Immature natural killer cell (primary cell): ENCODE measurements at regions not wholly inside any gene's neighbourhood (a gene's known extent, or its start where the extent isn't known, plus 50 kb on each side); places are given as distances from the start of the nearest gene placed in this dataset.
A peak's percentile ranks its signal among the peaks of the same experiment; 100 is the strongest.

ENCODE experiments used
- DNase-seq, 3 donors: peaks; one replicate each; pipeline ENCODE4 v3.0.0; 2022; ENCODE audit warnings: mixed read lengths in 1 of 3
- H3K27ac Mint-ChIP-seq, 6 donors: one replicate each; pipeline ENCODE4 v1.8.0; 2020; ENCODE audit warnings: mixed read lengths in 6 of 6, mild to moderate bottlenecking in 5 of 6, inconsistent platforms in 4 of 6, moderate library complexity in 3 of 6
- H3K27me3 Mint-ChIP-seq, 3 donors: one replicate each; pipeline ENCODE4 v1.8.0; 2020 to 2021; ENCODE audit warnings: low read depth in 3 of 3, mild to moderate bottlenecking in 3 of 3, mixed read lengths in 3 of 3, moderate library complexity in 3 of 3, inconsistent platforms in 1 of 3
- H3K36me3 Mint-ChIP-seq, 3 donors: one replicate each; pipeline ENCODE4 v1.8.0; 2020; ENCODE audit warnings: mixed read lengths in 3 of 3, inconsistent platforms in 2 of 3, mild to moderate bottlenecking in 2 of 3
- H3K4me1 Mint-ChIP-seq, 2 donors: one replicate each; pipeline ENCODE4 v1.8.0; 2020; ENCODE audit warnings: inconsistent platforms in 2 of 2, mild to moderate bottlenecking in 2 of 2, mixed read lengths in 2 of 2, moderate library complexity in 1 of 2
- H3K4me3 Mint-ChIP-seq, 5 donors: one replicate each; pipeline ENCODE4 v1.8.0; 2020; ENCODE audit warnings: mild to moderate bottlenecking in 5 of 5, mixed read lengths in 5 of 5, inconsistent platforms in 3 of 5, moderate library complexity in 3 of 5
- H3K9me3 Mint-ChIP-seq, 6 donors: one replicate each; pipeline ENCODE4 v1.8.0; 2020; ENCODE audit warnings: mild to moderate bottlenecking in 6 of 6, mixed read lengths in 6 of 6, inconsistent platforms in 4 of 6, moderate library complexity in 3 of 6

DNA sequence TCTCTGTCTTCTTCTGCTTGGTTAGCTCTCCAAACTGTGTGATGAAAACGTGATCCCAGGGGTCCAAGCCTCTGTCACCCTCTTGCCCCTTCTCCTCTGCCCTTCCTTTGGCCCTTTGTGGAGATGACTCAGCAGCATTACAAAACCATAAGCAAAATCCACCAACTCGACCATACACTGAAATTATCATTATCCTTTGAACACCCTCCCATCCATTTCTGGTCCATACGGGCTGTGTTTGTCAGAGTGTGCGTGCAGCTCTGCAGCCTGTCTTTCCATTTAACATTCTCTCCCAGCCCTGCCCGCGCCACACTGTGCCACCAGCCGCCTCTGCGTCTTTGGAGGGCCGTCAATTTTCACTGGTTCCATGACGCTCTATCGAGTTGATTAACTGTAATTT, 69.2 kb downstream of the SLC25A47 start:
- H3K4me1 Mint-ChIP-seq = peaks cover 61 to 71% of the 10 kb centered on the region in 2 donors
- H3K36me3 Mint-ChIP-seq = peaks cover 18 to 20% (median 20%) of the 10 kb centered on the region in 3 donors
- peaks cover 3 to 9% (median 9%) of the 10 kb centered on the region in 3 donors for H3K27me3 Mint-ChIP-seq
- no peaks in the 10 kb centered on the region for H3K9me3 Mint-ChIP-seq
- no peak for DNase-seq
- peak overlapping the region in 2 of 5 donors; percentile 19 to 56 for H3K4me3 Mint-ChIP-seq
- peak overlapping the region in 3 of 6 donors; percentile 10 to 85 (median 55) for H3K27ac Mint-ChIP-seq

DNA sequence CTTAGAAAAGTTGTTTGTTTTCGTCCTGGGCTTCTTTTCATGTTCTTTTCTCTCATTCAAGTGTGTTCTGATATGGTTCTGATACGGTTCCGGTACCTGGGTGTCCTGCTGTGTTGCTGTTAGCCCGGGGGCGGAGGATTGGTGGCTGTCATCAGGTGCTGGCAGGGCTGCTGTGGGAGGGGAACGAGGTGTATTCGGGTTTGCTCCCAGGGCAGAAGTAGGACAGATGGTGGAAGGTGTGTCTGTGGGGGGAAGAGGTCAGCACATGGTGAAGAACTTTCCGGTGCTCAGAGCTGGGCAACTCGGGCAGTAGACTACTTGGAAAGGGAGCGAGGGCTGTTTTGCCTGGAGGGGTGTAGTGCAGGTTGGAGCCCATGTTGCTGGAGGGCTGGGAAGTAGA, 70.2 kb downstream of the SLC25A47 start:
- H3K27me3 Mint-ChIP-seq = peaks cover 3 to 9% (median 6%) of the 10 kb centered on the region in 3 donors
- peak overlapping the region; percentile 81 to 96 (median 92) for H3K27ac Mint-ChIP-seq
- H3K36me3 Mint-ChIP-seq = peaks cover 20 to 22% (median 21%) of the 10 kb centered on the region in 3 donors
- no peaks in the 10 kb centered on the region for H3K9me3 Mint-ChIP-seq
- H3K4me1 Mint-ChIP-seq = peaks cover 61 to 67% of the 10 kb centered on the region in 2 donors
- DNase-seq = no peak
- peak overlapping the region; percentile 67 to 84 (median 78) for H3K4me3 Mint-ChIP-seq

- peak; percentile 49 to 64 (median 57) for DNase-seq
- peaks cover 66 to 67% of the 10 kb centered on the region in 2 donors for H3K4me1 Mint-ChIP-seq
- H3K36me3 Mint-ChIP-seq = peaks cover 20 to 26% (median 22%) of the 10 kb centered on the region in 3 donors
Measured at GRCh38 chr14:100393906-100394732, 71.0 kb downstream of the SLC25A47 start.

GRCh38 chr14:100394886-100395672, 71.9 kb downstream of the SLC25A47 start:
- no peak for DNase-seq
- Mint-ChIP-seq H3K9me3 (no peaks in the 10 kb centered on the region), H3K27ac (peak overlapping the region in 4 of 6 donors; percentile 81 to 96 (median 96)), H3K4me1 (peaks cover 67 to 70% of the 10 kb centered on the region in 2 donors), H3K4me3 (peak overlapping the region in 1 of 5 donors; percentile 67), H3K36me3 (peaks cover 15 to 32% (median 27%) of the 10 kb centered on the region in 3 donors), H3K27me3 (peaks cover 3 to 11% (median 6%) of the 10 kb centered on the region in 3 donors)

More at GRCh38 chr14:100393906-100394732, 71.0 kb downstream of the SLC25A47 start:
- Mint-ChIP-seq H3K4me3 (peak overlapping the region; percentile 67 to 84 (median 78)), H3K9me3 (no peaks in the 10 kb centered on the region), H3K27me3 (peaks cover 3 to 11% (median 6%) of the 10 kb centered on the region in 3 donors), H3K27ac (peak overlapping the region; percentile 81 to 96 (median 92))

GRCh38 chr14:100396266-100396795, 73.2 kb downstream of the SLC25A47 start:
- no peak overlapping the region for H3K4me3 Mint-ChIP-seq
- peak overlapping the region in 1 of 6 donors; percentile 40 for H3K27ac Mint-ChIP-seq
- peaks cover 3 to 7% (median 6%) of the 10 kb centered on the region in 3 donors for H3K27me3 Mint-ChIP-seq
- peaks cover 55 to 62% of the 10 kb centered on the region in 2 donors for H3K4me1 Mint-ChIP-seq
- H3K9me3 Mint-ChIP-seq = no peaks in the 10 kb centered on the region
- H3K36me3 Mint-ChIP-seq = peaks cover 4 to 24% (median 24%) of the 10 kb centered on the region in 3 donors
- DNase-seq = no peak

DNA sequence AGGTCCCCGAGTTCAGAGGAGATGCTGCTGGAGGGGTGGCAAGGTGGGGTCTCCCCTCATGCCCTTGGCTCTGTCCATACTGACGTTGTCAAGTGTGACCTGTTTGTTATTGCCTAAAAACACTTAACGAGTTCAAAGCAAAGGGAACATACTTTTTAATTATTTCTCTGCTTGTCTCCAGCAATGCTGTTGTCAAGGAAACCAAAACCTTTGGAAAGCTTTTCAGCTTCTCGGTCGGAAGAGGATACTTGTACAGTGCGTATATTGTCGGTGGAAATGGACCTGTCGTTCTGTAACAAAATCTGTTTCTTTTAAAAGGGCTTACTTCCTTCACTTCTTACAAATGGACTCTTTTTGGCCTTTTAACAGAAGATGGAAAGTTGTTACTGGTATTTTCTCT, 73.9 kb downstream of the SLC25A47 start:
- H3K4me1 Mint-ChIP-seq = peaks cover 53 to 61% of the 10 kb centered on the region in 2 donors
- peak overlapping the region in 1 of 6 donors; percentile 31 for H3K27ac Mint-ChIP-seq
- H3K9me3 Mint-ChIP-seq = no peaks in the 10 kb centered on the region
- H3K27me3 Mint-ChIP-seq = peaks cover 3 to 7% (median 6%) of the 10 kb centered on the region in 3 donors
- H3K36me3 Mint-ChIP-seq = peaks cover 4 to 20% (median 19%) of the 10 kb centered on the region in 3 donors
- no peak for DNase-seq
- H3K4me3 Mint-ChIP-seq = no peak overlapping the region

DNA sequence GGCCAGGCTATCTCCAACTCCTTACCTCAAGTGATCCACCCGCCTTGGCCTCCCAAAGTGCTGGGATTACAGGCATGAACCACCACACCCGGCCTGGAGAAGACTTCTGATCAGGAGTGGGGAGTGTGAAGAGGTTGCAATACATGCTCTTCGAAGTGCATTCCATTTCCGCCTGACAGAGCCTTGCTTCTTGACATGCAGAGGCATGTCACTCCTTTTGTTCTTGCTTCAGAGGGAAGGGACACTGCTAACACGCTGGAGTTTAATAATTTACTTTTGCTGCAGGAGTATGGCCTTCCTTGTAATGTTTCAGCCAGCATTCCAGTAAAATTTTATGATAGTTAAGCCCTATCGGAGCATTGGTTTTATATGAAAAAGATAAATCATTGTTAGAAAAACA, 74.9 kb downstream of the SLC25A47 start:
- Mint-ChIP-seq H3K9me3 (no peaks in the 10 kb centered on the region), H3K27me3 (peaks cover 3 to 7% (median 6%) of the 10 kb centered on the region in 3 donors), H3K4me1 (peaks cover 52 to 60% of the 10 kb centered on the region in 2 donors), H3K4me3 (no peak overlapping the region), H3K36me3 (peaks cover 4 to 20% (median 19%) of the 10 kb centered on the region in 3 donors), H3K27ac (no peak overlapping the region)
- no peak for DNase-seq

GRCh38 chr14:100399052-100399849, 76.1 kb downstream of the SLC25A47 start:
- Mint-ChIP-seq H3K27ac (peak overlapping the region in 5 of 6 donors; percentile 10 to 77 (median 69)), H3K36me3 (peaks cover 4 to 20% (median 19%) of the 10 kb centered on the region in 3 donors), H3K4me3 (peak overlapping the region in 4 of 5 donors; percentile 18 to 63 (median 48)), H3K27me3 (peaks cover 3 to 4% (median 4%) of the 10 kb centered on the region in 3 donors), H3K4me1 (peaks cover 52 to 60% of the 10 kb centered on the region in 2 donors), H3K9me3 (no peaks in the 10 kb centered on the region)
- DNase-seq = no peak

DNA sequence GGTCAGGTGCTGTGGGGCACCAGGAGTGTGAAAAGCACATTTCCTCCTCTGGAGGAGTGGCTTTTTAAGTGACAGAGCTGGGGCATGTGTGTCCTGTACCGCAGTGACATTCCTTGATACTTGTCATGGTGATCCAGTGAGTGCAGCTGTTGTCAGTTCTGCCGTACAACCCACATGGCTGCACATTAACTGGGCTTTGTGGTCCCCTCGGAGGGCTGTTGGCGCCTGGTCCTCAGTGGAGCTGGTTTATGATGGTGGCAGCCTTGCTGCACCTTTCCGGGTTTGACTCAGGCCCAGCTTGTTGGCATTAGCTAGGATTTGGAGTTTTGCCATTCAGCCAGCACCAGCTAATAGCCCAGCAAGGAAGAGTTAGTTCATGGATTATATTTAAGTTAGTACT, 77.0 kb downstream of the SLC25A47 start:
- Mint-ChIP-seq H3K4me1 (peaks cover 52 to 60% of the 10 kb centered on the region in 2 donors), H3K27ac (no peak overlapping the region), H3K36me3 (peaks cover 0 to 23% (median 16%) of the 10 kb centered on the region in 3 donors), H3K27me3 (peaks cover 2 to 5% (median 3%) of the 10 kb centered on the region in 3 donors), H3K9me3 (no peaks in the 10 kb centered on the region), H3K4me3 (no peak overlapping the region)
- no peak for DNase-seq

GRCh38 chr14:100401031-100401692, 78.0 kb downstream of the SLC25A47 start:
- H3K4me3 Mint-ChIP-seq = no peak overlapping the region
- H3K27me3 Mint-ChIP-seq = peaks cover 2 to 5% (median 3%) of the 10 kb centered on the region in 3 donors
- DNase-seq = no peak
- peaks cover 0 to 23% (median 16%) of the 10 kb centered on the region in 3 donors for H3K36me3 Mint-ChIP-seq
- no peak overlapping the region for H3K27ac Mint-ChIP-seq
- no peaks in the 10 kb centered on the region for H3K9me3 Mint-ChIP-seq
- peaks cover 61 to 66% of the 10 kb centered on the region in 2 donors for H3K4me1 Mint-ChIP-seq

DNA sequence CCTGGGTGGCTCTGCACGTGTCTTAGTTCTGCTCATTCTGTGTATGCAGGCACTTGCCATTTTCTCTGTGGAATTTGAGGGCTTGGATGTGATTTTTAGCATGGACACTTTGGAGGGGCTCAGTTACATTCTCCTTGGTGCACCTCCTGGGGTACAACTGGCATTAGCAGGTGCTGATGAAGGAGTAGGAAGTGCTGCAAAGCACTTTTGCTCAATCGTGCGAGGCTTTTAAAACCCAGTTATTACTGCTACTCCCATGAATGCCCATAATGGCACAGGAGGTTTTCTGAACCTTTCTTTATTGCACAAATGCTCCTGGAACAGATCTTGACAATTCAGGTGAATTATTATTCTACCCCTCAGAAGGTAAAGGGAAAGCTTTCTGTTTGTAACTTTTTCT, 78.7 kb downstream of the SLC25A47 start:
- Mint-ChIP-seq H3K36me3 (peaks cover 0 to 22% (median 16%) of the 10 kb centered on the region in 3 donors), H3K27ac (peak overlapping the region in 1 of 6 donors; percentile 9), H3K9me3 (no peaks in the 10 kb centered on the region), H3K27me3 (peaks cover 2 to 5% (median 2%) of the 10 kb centered on the region in 3 donors), H3K4me3 (no peak overlapping the region), H3K4me1 (peaks cover 67 to 73% of the 10 kb centered on the region in 2 donors)
- DNase-seq = no peak

DNA sequence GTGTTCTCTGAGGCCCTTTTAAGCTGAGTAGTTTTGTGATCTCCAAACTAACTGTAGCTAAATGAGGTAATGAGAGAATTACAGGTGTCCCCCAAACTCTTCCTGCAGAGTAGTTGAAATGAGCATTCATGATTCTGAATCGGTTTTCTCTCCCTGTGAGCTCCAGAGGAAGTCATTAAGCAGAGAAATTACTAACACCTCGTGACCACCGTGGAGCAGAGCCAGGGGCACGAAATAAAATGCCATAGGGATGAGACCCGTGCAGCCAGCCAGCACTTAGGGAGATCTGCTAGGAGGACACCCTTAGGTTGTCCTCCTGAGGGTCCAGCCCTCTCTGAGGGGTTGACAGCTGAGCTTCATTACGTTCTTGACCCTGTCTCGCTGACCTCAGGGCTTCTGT, 79.5 kb downstream of the SLC25A47 start:
- no peak for DNase-seq
- H3K4me1 Mint-ChIP-seq = peaks cover 76 to 77% of the 10 kb centered on the region in 2 donors
- H3K36me3 Mint-ChIP-seq = peaks cover 0 to 14% (median 9%) of the 10 kb centered on the region in 3 donors
- peaks cover 0 to 5% (median 2%) of the 10 kb centered on the region in 3 donors for H3K27me3 Mint-ChIP-seq
- H3K27ac Mint-ChIP-seq = peak overlapping the region in 2 of 6 donors; percentile 9 to 17
- no peaks in the 10 kb centered on the region for H3K9me3 Mint-ChIP-seq
- peak overlapping the region in 2 of 5 donors; percentile 29 to 51 for H3K4me3 Mint-ChIP-seq
